Glomerular visceral epithelial cell (primary cell): ENCODE measurements at regions not wholly inside any gene's neighbourhood (a gene's known extent, or its start where the extent isn't known, plus 50 kb on each side); places are given as distances from the start of the nearest gene placed in this dataset.

Experiments used
- DNase-seq: peaks from one replicate; pipeline ENCODE4 v3.0.0-alpha.2; 2016; ENCODE audit errors: extremely low spot score

- no peak for DNase-seq
These were observed 395.5 kb downstream of the TMEM114 start for GRCh38 chr16:8194794-8195193.

DNA sequence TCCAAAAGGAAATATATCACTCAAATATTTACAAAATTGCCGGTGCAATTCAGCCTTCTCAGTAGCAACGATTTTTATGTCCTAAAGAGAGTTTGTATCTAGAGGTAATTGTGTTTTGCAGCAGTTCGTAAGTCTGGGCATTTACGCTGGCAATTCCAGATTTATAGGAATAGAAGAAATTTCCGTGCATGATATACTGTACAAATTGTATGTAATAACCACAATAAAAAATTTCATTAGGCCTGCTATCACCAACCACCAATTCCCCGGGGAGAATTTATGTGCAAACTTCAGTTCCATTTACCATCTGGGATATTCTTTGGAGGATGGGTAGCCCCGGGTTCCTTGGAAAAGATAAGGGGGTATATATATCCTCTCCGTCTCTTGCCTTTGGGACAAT lies 401.5 kb downstream of the TMEM114 start:
- DNase-seq = no peak

DNA sequence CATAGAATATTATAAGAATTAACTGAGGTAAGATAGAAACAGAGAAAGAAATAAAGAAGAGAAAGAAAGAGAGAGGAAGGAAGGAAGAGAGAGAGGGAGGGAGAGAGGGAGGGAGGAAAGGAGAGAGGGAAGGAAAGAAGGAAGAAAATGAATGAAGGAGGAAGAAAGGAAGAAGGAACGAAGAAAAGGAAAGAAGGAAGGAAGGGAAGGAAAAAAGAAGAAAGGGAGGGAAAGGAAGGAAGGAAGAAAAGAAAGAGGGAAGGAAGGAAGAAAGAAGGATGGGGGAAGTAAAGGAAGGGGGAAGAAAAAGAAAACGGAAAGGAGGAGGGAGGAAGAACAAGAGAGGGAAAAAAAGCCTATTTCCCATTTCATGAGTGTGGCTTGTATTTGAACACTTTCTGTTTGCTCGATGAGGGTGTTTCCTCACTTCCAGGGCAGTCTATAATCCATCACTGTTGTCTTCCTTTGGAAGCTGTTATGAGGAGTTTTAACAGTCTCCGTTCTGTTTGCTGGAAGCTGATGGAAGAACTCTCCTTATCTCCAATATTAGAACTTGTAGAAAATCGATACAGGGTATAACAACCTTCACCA lies 402.4 kb downstream of the TMEM114 start:
- no peak for DNase-seq

DNA sequence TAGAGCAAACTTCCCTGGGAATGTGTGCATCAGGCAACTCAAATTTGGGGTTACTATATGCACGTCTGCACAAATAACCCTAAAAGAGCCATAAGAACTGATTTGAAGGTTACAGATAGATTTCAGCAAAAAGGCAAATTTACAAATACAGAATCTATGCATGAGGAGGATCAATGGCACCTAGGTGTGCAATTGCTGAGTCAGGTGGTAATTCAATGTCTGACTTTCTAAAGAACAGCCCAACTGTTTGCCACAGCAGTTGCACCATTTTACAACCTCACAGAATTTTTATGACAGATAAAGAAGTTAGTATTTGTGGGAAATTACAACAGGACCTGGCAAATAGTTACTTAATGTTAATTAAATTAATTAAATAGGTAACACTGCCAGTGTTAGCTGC lies 405.5 kb downstream of the TMEM114 start:
- no peak for DNase-seq

GRCh38 chr16:8183176-8184099 lies 406.9 kb downstream of the TMEM114 start:
- DNase-seq = no peak

DNA sequence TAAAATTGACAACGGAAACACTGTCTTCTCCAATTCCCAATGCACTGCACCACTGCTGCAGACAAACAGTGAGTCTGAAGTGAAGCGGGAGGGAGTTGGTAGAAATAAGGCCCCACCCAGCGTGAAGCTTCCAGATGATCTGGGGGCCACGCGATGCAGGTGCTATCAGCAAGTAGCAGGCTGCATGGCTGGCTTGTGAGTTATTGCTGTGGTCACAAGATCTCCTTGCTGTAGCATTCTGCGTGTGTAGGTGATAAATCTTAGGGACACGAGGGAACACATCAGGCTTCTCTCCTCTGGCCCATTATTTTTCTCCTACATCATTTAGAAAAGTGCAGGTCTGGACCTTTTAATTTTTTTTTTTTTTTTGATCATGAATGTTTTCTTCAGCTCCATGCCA lies 407.6 kb downstream of the TMEM114 start:
- no peak for DNase-seq

GRCh38 chr16:8179615-8180014 lies 410.7 kb downstream of the TMEM114 start:
- no peak for DNase-seq

DNA sequence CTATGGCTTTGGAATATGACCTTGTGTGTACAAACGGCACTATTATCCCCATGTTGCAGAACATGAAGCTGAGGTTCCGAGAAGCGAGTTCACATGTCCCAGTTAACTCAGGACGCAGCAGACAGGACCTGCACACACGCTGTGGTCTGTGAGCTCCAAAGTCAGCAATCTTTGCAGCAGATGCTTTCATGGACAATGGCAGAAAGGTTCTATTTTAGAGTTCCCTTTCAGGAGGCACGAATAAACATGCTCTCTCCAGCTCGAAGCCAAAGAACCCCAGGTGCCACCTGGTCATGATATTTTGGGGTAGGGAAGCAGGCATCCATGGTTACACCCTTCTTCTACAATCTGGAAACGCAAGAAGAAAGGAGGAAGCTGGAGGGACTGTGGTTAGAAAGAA lies 412.0 kb downstream of the TMEM114 start:
- no peak for DNase-seq

- no peak for DNase-seq
These were observed 414.9 kb downstream of the TMEM114 start for GRCh38 chr16:8175411-8175810.

DNA sequence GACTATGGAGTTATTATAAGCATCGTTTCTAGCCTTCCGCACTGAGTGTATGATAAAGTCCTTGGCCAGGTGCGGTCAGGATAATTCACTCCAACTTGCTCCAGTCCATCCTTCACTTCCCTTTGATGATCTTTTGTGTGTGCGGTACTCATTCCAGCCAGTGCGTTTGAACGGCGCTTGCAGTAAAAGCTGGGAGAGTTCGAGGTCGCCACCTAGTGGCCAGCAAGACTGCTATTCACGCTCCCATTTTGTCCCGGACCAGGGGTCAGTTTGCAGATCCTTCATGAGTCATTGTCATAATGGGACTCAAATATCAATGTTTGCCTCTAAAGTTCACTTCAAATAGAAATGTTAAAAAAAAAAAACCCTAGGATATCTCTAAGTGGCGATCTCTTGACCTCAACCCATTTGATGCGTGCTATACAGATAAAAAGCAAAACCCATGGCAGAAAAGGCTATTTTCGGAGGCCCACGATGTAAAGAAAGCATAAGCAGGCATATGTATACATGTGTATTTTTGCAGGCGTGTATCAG lies 417.1 kb downstream of the TMEM114 start:
- peak; percentile 5 for DNase-seq

- no peak for DNase-seq
These were observed 417.8 kb downstream of the TMEM114 start for GRCh38 chr16:8172551-8172950.

GRCh38 chr16:8168016-8168415 lies 422.3 kb downstream of the TMEM114 start:
- DNase-seq = no peak

DNA sequence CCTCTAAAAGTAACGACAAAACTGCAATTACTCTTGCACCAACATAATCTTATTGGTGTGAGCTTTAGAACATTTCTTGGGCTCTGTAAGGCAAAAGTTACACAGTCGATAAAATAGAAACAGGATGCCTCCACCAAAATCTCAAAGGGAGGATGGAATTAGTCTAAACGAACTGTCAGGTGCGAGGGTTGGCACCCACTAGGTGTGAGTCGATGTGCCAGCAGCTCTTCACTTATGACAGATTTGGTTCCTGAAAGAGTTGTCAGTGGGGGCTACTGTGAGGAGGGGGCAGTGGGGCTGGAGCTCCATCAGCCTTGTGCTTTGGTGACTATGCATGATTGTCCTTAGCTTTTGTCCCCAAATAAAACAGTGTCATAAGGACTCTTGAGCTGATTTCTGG lies 422.9 kb downstream of the TMEM114 start:
- no peak for DNase-seq

DNA sequence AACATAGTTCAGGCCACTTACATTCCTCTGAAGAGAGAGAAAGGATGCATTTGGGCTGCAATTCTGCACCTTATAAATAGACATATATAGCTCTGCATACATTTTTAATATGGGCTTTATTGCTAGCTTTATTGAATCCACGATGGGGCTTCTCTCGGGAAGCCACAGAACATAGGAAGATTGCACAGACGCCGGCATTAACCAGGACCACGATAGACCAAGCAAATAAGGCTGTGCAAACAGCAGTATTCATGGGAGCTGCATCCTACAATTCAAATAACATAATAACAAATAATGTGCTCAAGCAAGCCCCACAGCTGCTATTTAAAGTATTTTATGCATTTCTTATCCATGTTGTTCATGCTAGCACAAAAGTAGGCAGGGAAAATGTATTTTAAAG lies 432.3 kb downstream of the TMEM114 start:
- DNase-seq = no peak

DNA sequence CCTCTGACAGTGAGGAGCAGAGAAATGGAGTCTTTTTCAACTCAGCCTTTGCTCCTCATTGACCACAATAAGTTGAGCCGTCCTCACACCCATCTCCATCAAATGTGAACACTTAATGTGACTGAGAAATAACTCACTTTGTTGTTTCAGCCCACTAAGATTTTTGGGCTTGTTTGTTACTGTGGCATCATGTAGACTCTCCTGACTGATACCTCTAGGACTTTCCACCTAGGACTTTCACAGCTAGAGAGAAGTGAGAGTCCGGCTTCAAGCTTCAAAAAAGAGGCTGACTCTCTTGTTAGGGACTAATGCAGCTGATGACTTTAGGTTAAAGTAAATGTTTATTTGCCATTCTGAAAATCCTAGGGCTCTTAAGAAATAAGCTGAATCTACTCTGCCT lies 435.0 kb downstream of the TMEM114 start:
- no peak for DNase-seq

DNA sequence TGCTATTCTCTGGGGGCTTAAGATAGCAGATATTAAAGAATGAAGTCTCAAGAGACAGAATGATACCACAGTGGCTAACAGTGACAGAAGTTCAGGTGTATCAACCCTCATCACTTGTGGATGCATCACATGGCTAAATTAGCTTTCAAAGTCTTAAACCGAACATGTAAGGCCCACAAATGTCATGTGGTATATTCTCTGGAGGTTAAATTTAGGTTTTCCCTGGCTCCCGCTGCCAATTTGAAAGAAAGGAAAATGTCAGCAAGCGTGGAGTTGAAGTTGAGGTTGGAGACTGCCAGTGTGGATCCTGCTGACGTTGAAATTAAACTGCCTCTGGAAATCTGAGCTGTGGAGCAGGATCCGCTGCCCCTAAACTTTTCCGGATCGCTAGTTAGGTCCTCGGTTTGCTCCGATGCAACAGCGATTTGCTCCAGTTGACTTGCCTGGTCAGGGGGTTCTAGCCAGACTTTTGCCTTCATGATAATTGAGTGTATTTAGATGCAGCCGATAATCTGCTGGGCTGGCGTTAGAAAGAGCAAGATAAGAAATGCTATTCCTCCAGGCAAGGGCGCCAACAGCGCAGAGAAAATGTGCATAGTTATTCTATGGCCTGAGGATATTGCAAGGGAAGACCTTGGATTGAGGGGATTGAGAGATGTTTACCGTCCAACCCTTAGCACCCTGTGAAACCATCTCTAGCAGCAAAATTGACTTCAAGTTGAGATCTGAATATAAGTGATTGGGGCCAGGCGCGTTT lies 443.9 kb downstream of the TMEM114 start:
- no peak for DNase-seq

DNA sequence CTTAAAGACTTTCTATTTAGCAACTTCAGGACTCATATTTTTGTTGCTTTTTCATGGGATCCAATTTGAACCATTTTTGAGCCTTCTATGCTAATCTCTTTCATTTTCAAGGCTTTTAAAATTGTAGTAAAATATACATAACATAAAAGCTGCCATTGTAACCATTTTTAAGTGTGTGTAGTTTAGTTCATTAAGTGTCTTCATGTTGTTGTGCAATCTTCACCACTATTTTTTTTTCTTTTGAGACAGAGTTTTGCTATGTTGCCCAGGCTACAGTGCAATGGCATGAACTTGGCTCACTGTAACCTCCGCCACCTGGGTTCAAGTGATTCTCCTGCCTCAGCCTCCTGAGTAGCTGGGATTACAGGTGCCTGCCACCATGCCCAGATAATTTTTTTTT lies 451.6 kb downstream of the TMEM114 start:
- no peak for DNase-seq

GRCh38 chr16:8137606-8138005 lies 452.7 kb downstream of the TMEM114 start:
- no peak for DNase-seq

DNA sequence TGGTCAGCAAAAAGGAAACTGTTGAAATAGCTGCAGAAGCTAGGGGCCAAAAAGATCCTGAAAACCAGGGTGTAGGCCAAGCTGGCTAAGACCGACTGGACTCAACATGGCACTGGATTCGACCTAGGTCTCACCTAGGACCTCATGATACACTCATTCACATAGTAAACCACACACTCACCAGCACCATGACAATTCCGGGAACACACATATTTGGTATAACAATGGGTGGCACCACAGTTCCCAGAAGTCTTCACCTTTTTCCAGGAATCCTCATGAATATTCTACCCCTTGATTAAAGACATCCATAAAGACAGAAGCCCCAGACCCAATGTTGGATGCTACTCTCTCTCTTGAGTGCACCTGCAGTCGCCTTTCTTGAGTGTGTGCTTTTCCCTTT lies 460.1 kb downstream of the TMEM114 start:
- DNase-seq = no peak

DNA sequence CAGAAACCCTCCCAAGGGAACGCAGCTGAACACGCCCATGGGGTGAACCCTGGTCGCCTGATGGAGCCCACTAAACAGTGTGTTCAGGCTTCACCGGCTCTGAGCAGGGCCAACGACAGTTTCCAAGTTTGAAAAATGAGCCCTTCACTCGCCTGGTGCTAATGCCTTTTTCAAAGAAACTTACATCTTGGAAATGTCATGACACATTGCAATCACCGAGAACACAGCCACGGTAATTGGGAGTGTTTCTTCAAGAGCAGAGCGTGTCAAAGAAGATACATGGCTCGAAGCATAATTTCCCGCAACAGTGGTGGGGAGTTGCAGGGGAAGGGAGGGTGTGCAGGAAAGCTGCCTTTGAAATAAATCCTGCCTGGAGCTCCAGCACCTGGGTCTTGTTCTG lies 463.2 kb downstream of the TMEM114 start:
- no peak for DNase-seq

GRCh38 chr16:8126313-8126712 lies 464.0 kb downstream of the TMEM114 start:
- no peak for DNase-seq

DNA sequence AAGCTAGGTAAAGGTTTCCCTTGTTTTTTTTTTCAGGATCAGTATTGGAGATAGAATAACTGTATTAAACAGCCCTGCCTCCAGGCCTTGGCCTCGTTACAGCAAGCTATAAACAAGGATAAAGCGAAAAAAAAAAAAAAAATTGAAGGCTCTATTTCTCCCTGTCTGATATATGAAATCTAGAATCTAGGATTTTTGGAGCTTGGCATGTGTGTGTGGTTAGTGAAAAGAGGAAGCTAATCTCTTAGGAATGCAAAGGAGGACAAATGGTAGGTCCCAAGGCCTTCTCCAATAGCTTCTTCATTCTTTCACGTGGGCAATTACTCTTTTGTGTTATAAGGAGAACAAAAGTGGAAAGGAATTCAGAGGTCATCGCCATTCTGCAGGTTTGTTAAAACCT lies 470.3 kb downstream of the TMEM114 start:
- no peak for DNase-seq
